K562 (cell line): ENCODE measurements at regions not wholly inside any gene's neighbourhood (a gene's known extent, or its start where the extent isn't known, plus 50 kb on each side); places are given as distances from the start of the nearest gene placed in this dataset.

Experiments used
- ATAC-seq: fragments of 200-7000 bp; cut with Tn5 transposase; 3 replicates; pipeline ENCODE4 v1.9.1; 2020; ENCODE audit warnings: moderate library complexity
- BruUV-seq: library from RNA; stranded (reverse); fragments of 400-500 nt; replicated peaks from 2 replicates; lab custom pipeline; 2021; lab: Mats Ljungman, UMichigan
- CTCF ChIA-PET: fragments of 300-600 bp; formaldehyde crosslinking; extraction: SDS; loops from one replicate; lab custom pipeline; 2021; ENCODE audit warnings: low intra/inter-chr PET ratio; lab: Yijun Ruan, JAX
- POLR2A ChIA-PET: fragments of 300-600, 350-650 bp; sonication (Branson Sonifier 250); formaldehyde crosslinking; extraction: SDS; loops from one replicate; lab custom pipeline; 2021; ENCODE audit warnings: antibody characterized with exemption, inconsistent platforms; lab: Yijun Ruan, JAX
- DNase-seq, 4 experiments: peaks; one replicate each; pipeline versions ENCODE4 v3.0.0 to v3.0.0-alpha.2; 2011 to 2018; ENCODE audit warnings: low spot score in 3 of 4, mixed read lengths in 3 of 4; ENCODE audit errors: extremely low read depth in 1 of 4
- FAIRE-seq: peaks from 2 replicates; lab custom pipeline; 2011; peaks lifted over from hg19 to GRCh38; lab: Jason Lieb, UNC
- H2AFZ ChIP-seq: 2 replicates; pipeline ENCODE4 v1.6.0; 2011; ENCODE audit warnings: low read depth, low read length, control low read depth, inconsistent platforms
- H3K27ac ChIP-seq: fragments of 200-600 bp; 3 replicates; pipeline ENCODE4 v1.8.0; 2011; ENCODE audit warnings: low read depth, mild to moderate bottlenecking, control low read depth, inconsistent platforms, low read length, moderate library complexity, mixed read lengths; ENCODE audit errors: extremely low read depth
- H3K27me3 ChIP-seq, 2 experiments: fragments of 300-600 bp in 1 of 2; 2 replicates in 1 of 2; 3 replicates in 1 of 2; pipeline versions ENCODE4 v1.6.0 to v1.8.0; 2011; ENCODE audit warnings: inconsistent platforms in 2 of 2, low read length in 2 of 2, mild to moderate bottlenecking in 1 of 2, mixed read lengths in 1 of 2, moderate library complexity in 1 of 2; ENCODE audit not compliant: control insufficient read depth in 2 of 2, insufficient read depth in 2 of 2
- H3K36me3 ChIP-seq: fragments of 300-600 bp; 3 replicates; pipeline ENCODE4 v1.8.0; 2011; ENCODE audit warnings: mild to moderate bottlenecking, low read length, inconsistent platforms; ENCODE audit not compliant: control insufficient read depth, insufficient read depth
- H3K4me1 ChIP-seq, 2 experiments: fragments of 200-600 bp in 1 of 2; replicated peaks in 1 of 2; 2 replicates in 1 of 2; 3 replicates in 1 of 2; pipeline versions ENCODE4 v1.5.1 to v1.8.0; 2011; ENCODE audit warnings: inconsistent platforms in 2 of 2, low read length in 2 of 2, mild to moderate bottlenecking in 1 of 2, mixed read lengths in 1 of 2, moderate library complexity in 1 of 2; ENCODE audit not compliant: control insufficient read depth in 2 of 2, insufficient read depth in 2 of 2
- H3K4me2 ChIP-seq: 2 replicates; pipeline ENCODE4 v1.6.1; 2011; ENCODE audit warnings: low read length, control low read depth, inconsistent platforms, mixed read lengths; ENCODE audit not compliant: insufficient read depth
- H3K4me3 ChIP-seq: fragments of 200-600 bp; sonication (generic), shearing (Covaris generic); 2 replicates; pipeline ENCODE4 v1.5.1; 2016; ENCODE audit warnings: control low read depth, inconsistent platforms
- H3K79me2 ChIP-seq: fragments of 200-600 bp; 3 replicates; pipeline ENCODE4 v1.8.0; 2011; ENCODE audit warnings: low read length, inconsistent platforms; ENCODE audit not compliant: control insufficient read depth, insufficient read depth
- H3K9ac ChIP-seq, 2 experiments: 2 replicates each; pipeline versions ENCODE4 v1.6.0 to v1.6.1; 2011; ENCODE audit warnings: low read depth in 2 of 2, low read length in 2 of 2, control low read depth in 1 of 2, inconsistent platforms in 1 of 2, mild to moderate bottlenecking in 1 of 2, mixed read lengths in 1 of 2; ENCODE audit not compliant: insufficient read depth in 1 of 2
- H3K9me1 ChIP-seq: one replicate; pipeline ENCODE4 v1.6.0; 2011; ENCODE audit warnings: inconsistent platforms, mild to moderate bottlenecking, low read length, moderate library complexity; ENCODE audit not compliant: control insufficient read depth, insufficient read depth
- H3K9me3 ChIP-seq: replicated peaks from 2 replicates; pipeline ENCODE4 v1.5.1; 2011; ENCODE audit warnings: low read depth, low read length, inconsistent platforms; ENCODE audit not compliant: control insufficient read depth, insufficient read depth
- H4K20me1 ChIP-seq: replicated peaks from 2 replicates; pipeline ENCODE4 v1.6.1; 2011; ENCODE audit warnings: low read length, inconsistent platforms, mixed read lengths; ENCODE audit not compliant: control insufficient read depth, insufficient read depth
- RFX7 ChIP-seq: fragments of 250-450 bp; sonication (Bioruptor Pico); IDR thresholded peaks from 2 replicates; pipeline ENCODE4 v1.5.1; 2021; ENCODE audit warnings: mild to moderate bottlenecking
- TCF7L2 ChIP-seq: fragments of 150-350 bp; IDR thresholded peaks from 2 replicates; pipeline ENCODE4 v1.6.1; 2016; ENCODE audit warnings: low read depth, mild to moderate bottlenecking, low read length, moderate library complexity
- XRCC3 ChIP-seq: fragments of 450-650 bp; IDR thresholded peaks from 2 replicates; pipeline ENCODE4 v1.6.1; 2017; ENCODE audit warnings: mild to moderate bottlenecking, moderate library complexity
- ZNF232 ChIP-seq: sonication (generic); formaldehyde crosslinking; IDR thresholded peaks from 2 replicates; pipeline ENCODE4 v1.8.0; 2022; ENCODE audit warnings: mild to moderate bottlenecking, missing genetic modification reagents
- WGBS: fragments of 100-300 bp; shearing (Covaris generic); methylation state at CpG from one replicate; pipeline ENCODE4 v1.1.6; 2016; ENCODE audit warnings: low coverage, mixed read lengths; ENCODE audit not compliant: insufficient coverage; ENCODE audit errors: missing lambda C conversion rate; 5-methylcytosine and 5-hydroxymethylcytosine counted together
- in situ Hi-C: fragments of 300-500 bp; cut with MboI; formaldehyde crosslinking; loops from 4 replicates; pipeline ENCODE4 v1.15.0; 2018; ENCODE audit warnings: inconsistent platforms, mixed read lengths
- intact Hi-C: fragments of 100-400 bp; cut with micrococcal nuclease; formaldehyde crosslinking; loops from 2 replicates; pipeline ENCODE4 v1.14.2; 2022
- TF ChIP-seq, protein P1 (sequence below), 2 experiments: fragments of 450-650 bp; IDR thresholded peaks; 2 replicates each; pipeline ENCODE4 v1.6.1; 2018; ENCODE audit warnings: mild to moderate bottlenecking in 2 of 2, low read depth in 1 of 2; ENCODE audit not compliant: partially characterized antibody in 2 of 2
- TF ChIP-seq, protein P2 (sequence below): sonication (generic); formaldehyde crosslinking; IDR thresholded peaks from 2 replicates; pipeline ENCODE4 v1.8.1; 2023; ENCODE audit warnings: mild to moderate bottlenecking, missing genetic modification reagents
- TF ChIP-seq, protein P3 (sequence below): fragments of 250-450 bp; sonication (Bioruptor Pico); IDR thresholded peaks from 2 replicates; pipeline ENCODE4 v1.9.0; 2021; ENCODE audit warnings: mild to moderate bottlenecking, inconsistent platforms

DNA sequence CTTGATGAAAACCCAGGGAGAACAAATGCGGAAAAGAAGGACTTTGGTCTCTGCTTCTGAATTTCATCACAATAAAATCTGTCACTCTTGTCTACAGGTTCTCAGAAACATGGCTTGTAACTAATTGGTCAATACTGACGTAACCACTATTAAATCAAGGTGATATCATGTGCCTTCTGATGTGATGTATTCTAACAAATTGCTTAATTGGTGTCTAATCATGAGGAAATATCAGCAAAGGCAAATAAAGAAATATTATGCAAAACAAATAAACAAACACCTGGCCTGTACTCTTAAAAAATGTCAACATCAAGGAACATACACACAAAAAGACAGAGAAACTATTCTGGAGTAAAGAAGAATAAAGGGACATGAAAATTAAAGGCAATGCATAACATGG, 1165.0 kb downstream of the NXPH1 start:
- 0% methylated on average over 2 of the region's 2 CpGs for WGBS
- TF ChIP-seq, protein P1, sequence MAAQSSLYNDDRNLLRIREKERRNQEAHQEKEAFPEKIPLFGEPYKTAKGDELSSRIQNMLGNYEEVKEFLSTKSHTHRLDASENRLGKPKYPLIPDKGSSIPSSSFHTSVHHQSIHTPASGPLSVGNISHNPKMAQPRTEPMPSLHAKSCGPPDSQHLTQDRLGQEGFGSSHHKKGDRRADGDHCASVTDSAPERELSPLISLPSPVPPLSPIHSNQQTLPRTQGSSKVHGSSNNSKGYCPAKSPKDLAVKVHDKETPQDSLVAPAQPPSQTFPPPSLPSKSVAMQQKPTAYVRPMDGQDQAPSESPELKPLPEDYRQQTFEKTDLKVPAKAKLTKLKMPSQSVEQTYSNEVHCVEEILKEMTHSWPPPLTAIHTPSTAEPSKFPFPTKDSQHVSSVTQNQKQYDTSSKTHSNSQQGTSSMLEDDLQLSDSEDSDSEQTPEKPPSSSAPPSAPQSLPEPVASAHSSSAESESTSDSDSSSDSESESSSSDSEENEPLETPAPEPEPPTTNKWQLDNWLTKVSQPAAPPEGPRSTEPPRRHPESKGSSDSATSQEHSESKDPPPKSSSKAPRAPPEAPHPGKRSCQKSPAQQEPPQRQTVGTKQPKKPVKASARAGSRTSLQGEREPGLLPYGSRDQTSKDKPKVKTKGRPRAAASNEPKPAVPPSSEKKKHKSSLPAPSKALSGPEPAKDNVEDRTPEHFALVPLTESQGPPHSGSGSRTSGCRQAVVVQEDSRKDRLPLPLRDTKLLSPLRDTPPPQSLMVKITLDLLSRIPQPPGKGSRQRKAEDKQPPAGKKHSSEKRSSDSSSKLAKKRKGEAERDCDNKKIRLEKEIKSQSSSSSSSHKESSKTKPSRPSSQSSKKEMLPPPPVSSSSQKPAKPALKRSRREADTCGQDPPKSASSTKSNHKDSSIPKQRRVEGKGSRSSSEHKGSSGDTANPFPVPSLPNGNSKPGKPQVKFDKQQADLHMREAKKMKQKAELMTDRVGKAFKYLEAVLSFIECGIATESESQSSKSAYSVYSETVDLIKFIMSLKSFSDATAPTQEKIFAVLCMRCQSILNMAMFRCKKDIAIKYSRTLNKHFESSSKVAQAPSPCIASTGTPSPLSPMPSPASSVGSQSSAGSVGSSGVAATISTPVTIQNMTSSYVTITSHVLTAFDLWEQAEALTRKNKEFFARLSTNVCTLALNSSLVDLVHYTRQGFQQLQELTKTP (IDR thresholded peaks at IDR 0.05; ENCODE audit: low read depth in 1 of 2, partially characterized antibody in 2 of 2): no peak
- TF ChIP-seq, protein P2, sequence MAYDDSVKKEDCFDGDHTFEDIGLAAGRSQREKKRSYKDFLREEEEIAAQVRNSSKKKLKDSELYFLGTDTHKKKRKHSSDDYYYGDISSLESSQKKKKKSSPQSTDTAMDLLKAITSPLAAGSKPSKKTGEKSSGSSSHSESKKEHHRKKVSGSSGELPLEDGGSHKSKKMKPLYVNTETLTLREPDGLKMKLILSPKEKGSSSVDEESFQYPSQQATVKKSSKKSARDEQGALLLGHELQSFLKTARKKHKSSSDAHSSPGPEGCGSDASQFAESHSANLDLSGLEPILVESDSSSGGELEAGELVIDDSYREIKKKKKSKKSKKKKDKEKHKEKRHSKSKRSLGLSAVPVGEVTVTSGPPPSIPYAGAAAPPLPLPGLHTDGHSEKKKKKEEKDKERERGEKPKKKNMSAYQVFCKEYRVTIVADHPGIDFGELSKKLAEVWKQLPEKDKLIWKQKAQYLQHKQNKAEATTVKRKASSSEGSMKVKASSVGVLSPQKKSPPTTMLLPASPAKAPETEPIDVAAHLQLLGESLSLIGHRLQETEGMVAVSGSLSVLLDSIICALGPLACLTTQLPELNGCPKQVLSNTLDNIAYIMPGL (CRISPR knock-in tag): no peak
- TF ChIP-seq TCF7L2 (no peak), ZNF232 (CRISPR knock-in tag) (no peak), XRCC3 (no peak), RFX7 (CRISPR knock-in tag) (no peak)
- TF ChIP-seq, protein P3, sequence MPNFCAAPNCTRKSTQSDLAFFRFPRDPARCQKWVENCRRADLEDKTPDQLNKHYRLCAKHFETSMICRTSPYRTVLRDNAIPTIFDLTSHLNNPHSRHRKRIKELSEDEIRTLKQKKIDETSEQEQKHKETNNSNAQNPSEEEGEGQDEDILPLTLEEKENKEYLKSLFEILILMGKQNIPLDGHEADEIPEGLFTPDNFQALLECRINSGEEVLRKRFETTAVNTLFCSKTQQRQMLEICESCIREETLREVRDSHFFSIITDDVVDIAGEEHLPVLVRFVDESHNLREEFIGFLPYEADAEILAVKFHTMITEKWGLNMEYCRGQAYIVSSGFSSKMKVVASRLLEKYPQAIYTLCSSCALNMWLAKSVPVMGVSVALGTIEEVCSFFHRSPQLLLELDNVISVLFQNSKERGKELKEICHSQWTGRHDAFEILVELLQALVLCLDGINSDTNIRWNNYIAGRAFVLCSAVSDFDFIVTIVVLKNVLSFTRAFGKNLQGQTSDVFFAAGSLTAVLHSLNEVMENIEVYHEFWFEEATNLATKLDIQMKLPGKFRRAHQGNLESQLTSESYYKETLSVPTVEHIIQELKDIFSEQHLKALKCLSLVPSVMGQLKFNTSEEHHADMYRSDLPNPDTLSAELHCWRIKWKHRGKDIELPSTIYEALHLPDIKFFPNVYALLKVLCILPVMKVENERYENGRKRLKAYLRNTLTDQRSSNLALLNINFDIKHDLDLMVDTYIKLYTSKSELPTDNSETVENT (CRISPR knock-in tag): no peak
- DNase-seq (no peak), ATAC-seq (no peak), FAIRE-seq (no peak)
- Histone ChIP-seq H2AFZ (no peak overlapping the region), H3K9ac (no peak overlapping the region), H3K9me3 (no peaks in the 10 kb centered on the region), H3K4me2 (no peak overlapping the region), H3K36me3 (no peaks in the 10 kb centered on the region), H3K27me3 (no peaks in the 10 kb centered on the region), H3K4me3 (no peak overlapping the region), H3K79me2 (no peaks in the 10 kb centered on the region), H3K27ac (no peak overlapping the region), H3K4me1 (no peaks in the 10 kb centered on the region), H3K9me1 (no peaks in the 10 kb centered on the region), H4K20me1 (no peaks in the 10 kb centered on the region)
- no TSS peak for BruUV-seq
- intact Hi-C loops (no loop called here), in situ Hi-C loops (no loop called here)
- ChIA-PET POLR2A (no interaction called here), CTCF (no interaction called here)
